Heart left ventricle (tissue), 13 donors: ENCODE measurements at regions not wholly inside any gene's neighbourhood (a gene's known extent, or its start where the extent isn't known, plus 50 kb on each side); places are given as distances from the start of the nearest gene placed in this dataset.

Experiments
- CTCF ChIP-seq, 12 donors: fragments of 200-600 bp; sonication (generic) in 4 of 12; IDR thresholded peaks; one replicate each; pipeline versions ENCODE4 v1.5.0 to v1.8.0; 2018 to 2022; ENCODE audit warnings: antibody characterized with exemption in 12 of 12, mild to moderate bottlenecking in 5 of 12
- POLR2A ChIP-seq, 2 donors: fragments of 450-650 bp; IDR thresholded peaks; one replicate each; pipeline ENCODE4 v1.6.1; 2017; ENCODE audit warnings: antibody characterized with exemption in 2 of 2, mild to moderate bottlenecking in 2 of 2, moderate library complexity in 2 of 2
- donor health status: ischemic (EF 13 %, LVEDD 7.1; RV severe dilation, severe dysfunction).
- donor health status: DM: no; HTN: yes; CAD: no.
- donor health status: DM: no; HTN: no; CAD: no.
- donor health status: ischemic (EF 25% LVEDD 6.9; RV normal size, moderate dysfunction).
- donor health status: ischemic (EF 25% LVEDD 5.7; RV mildly dilated, moderate dysfunction).
- donor health status: ischemic (EF 35%, LVEDD 5.7; RV mildly dilated, moderate dysfunction).
- donor health status: nonischemic (EF 11% LVEDD 7.7; RV severe dilation, severe dysfunction).
- donor health status: DM: yes; HTN: yes; CAD: no.
- donor health status: PGD.
- donor health status: ischemic (EF 29% LVEDD 5.4; RV normal size, mild dysfunction).
- donor health status: nonischemic (EF 23%, LVEDD 6.1; RV moderate dilation, normal function).

GRCh38 chr10:93171837-93172236 lies 98.1 kb downstream of the CYP26A1 start:
- TF ChIP-seq CTCF (IDR thresholded peaks at IDR 0.05) (no peak), POLR2A (IDR thresholded peaks at IDR 0.05) (no peak)
